ENCODE measurements at regions not wholly inside any gene's neighbourhood (a gene's known extent, or its start where the extent isn't known, plus 50 kb on each side); places are given as distances from the start of the nearest gene placed in this dataset.

DNA sequence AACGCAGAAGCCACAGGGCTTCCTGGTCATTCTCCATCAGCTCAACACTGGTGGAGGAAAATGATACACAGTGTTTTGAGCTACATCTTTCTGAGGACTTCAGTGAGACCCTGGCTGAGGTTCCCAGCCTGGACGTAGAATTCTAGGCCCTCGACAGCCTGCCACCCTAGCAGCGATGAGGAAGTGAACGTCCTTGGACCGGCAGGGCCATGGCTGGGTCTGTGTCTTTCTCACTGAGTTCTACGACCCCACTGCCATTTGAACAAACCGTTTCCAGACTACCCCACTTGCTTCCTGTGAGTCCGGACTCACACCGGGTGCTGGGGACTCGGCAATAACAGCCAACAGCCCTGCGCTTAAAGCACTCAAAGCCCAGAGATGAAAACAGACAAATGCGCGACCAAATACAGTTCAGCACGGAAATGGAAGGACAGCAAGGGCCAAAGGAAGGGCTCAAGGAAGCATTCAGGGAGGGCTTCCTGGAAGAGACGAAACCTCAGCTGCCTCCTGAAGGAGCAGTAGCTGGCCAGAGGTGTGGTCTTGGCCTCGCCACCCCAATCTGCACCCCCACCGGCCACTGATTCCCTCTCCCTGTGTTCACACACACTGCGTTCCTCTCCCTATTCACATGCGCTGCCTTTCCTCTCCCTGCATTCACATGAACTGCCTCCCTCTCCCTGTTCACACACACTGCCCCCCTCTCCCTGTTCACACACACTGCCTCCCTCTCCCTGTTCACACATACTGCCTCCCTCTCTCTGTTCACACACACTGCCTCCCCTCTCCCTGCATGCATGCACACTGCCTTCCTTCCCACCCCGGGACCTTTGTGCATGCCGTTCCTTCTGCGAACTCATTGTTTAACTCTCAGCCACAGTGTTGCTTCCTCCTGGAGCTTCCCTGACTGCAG, 136.3 kb upstream of the PRR20G start:
- TF ChIP-seq POLR2A (IDR thresholded peaks at IDR 0.05) (no peak), EP300 (IDR thresholded peaks at IDR 0.05) (no peak), POLR2AphosphoS5 (IDR thresholded peaks at IDR 0.05) (no peak)
- TF ChIP-seq, protein P1, sequence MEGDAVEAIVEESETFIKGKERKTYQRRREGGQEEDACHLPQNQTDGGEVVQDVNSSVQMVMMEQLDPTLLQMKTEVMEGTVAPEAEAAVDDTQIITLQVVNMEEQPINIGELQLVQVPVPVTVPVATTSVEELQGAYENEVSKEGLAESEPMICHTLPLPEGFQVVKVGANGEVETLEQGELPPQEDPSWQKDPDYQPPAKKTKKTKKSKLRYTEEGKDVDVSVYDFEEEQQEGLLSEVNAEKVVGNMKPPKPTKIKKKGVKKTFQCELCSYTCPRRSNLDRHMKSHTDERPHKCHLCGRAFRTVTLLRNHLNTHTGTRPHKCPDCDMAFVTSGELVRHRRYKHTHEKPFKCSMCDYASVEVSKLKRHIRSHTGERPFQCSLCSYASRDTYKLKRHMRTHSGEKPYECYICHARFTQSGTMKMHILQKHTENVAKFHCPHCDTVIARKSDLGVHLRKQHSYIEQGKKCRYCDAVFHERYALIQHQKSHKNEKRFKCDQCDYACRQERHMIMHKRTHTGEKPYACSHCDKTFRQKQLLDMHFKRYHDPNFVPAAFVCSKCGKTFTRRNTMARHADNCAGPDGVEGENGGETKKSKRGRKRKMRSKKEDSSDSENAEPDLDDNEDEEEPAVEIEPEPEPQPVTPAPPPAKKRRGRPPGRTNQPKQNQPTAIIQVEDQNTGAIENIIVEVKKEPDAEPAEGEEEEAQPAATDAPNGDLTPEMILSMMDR (IDR thresholded peaks at IDR 0.05), result no peak

Measured in sigmoid colon (tissue), 4 donors.